T follicular helper cell (primary cell): ENCODE measurements at regions not wholly inside any gene's neighbourhood (a gene's known extent, or its start where the extent isn't known, plus 50 kb on each side); places are given as distances from the start of the nearest gene placed in this dataset.

Experiments
- DNase-seq: peaks from one replicate; pipeline ENCODE4 v3.0.0-alpha.2; 2020; ENCODE audit warnings: low read depth

GRCh38 chr17:79369532-79369931 lies 241.3 kb downstream of the RBFOX3 start:
- DNase-seq: no peak

GRCh38 chr17:79369001-79369400 lies 241.8 kb downstream of the RBFOX3 start:
- DNase-seq: no peak

- no peak for DNase-seq
Observed at GRCh38 chr17:79368521-79368920, 242.3 kb downstream of the RBFOX3 start.

- DNase-seq: no peak
Observed at GRCh38 chr17:79366988-79367571, 243.8 kb downstream of the RBFOX3 start.

- DNase-seq: no peak
Observed at GRCh38 chr17:79365836-79366770, 244.7 kb downstream of the RBFOX3 start.

- DNase-seq: no peak
Observed at GRCh38 chr17:79365351-79365750, 245.5 kb downstream of the RBFOX3 start.

GRCh38 chr17:79364315-79365094 lies 246.3 kb downstream of the RBFOX3 start:
- no peak for DNase-seq

- no peak for DNase-seq
Observed at GRCh38 chr17:79363552-79364275, 247.1 kb downstream of the RBFOX3 start.

GRCh38 chr17:79362772-79363305 lies 248.0 kb downstream of the RBFOX3 start:
- no peak for DNase-seq

GRCh38 chr17:79361873-79362771 lies 248.7 kb downstream of the RBFOX3 start:
- DNase-seq: no peak

- DNase-seq: no peak
Observed at GRCh38 chr17:79361221-79361734, 249.6 kb downstream of the RBFOX3 start.

GRCh38 chr17:79360196-79360595 lies 250.7 kb downstream of the RBFOX3 start:
- DNase-seq: no peak

GRCh38 chr17:79356839-79357447 lies 253.9 kb downstream of the RBFOX3 start:
- DNase-seq: no peak

GRCh38 chr17:79355165-79355564 lies 255.7 kb downstream of the RBFOX3 start:
- no peak for DNase-seq

- no peak for DNase-seq
Observed at GRCh38 chr17:79354173-79354820, 256.6 kb downstream of the RBFOX3 start.

- DNase-seq: no peak
Observed at GRCh38 chr17:79353548-79353947, 257.3 kb downstream of the RBFOX3 start.

- DNase-seq: no peak
Observed at GRCh38 chr17:79353016-79353415, 257.8 kb downstream of the RBFOX3 start.

GRCh38 chr17:79350533-79350932 lies 260.3 kb downstream of the RBFOX3 start:
- DNase-seq: no peak
